GM18868 (cell line): ENCODE measurements at regions not wholly inside any gene's neighbourhood (a gene's known extent, or its start where the extent isn't known, plus 50 kb on each side); places are given as distances from the start of the nearest gene placed in this dataset.

Experiments
- ATAC-seq: cut with Tn5 transposase; IDR thresholded peaks from one replicate; pipeline ENCODE4 v1.9.1; 2021; ENCODE audit warnings: mild to moderate bottlenecking, moderate library complexity; ENCODE audit not compliant: unreplicated experiment

GRCh38 chr7:25653384-25653783, 425.1 kb upstream of the NPVF start:
- no peak for ATAC-seq

- ATAC-seq: no peak
Measured at GRCh38 chr7:25656071-25656470, 427.8 kb upstream of the NPVF start.

DNA sequence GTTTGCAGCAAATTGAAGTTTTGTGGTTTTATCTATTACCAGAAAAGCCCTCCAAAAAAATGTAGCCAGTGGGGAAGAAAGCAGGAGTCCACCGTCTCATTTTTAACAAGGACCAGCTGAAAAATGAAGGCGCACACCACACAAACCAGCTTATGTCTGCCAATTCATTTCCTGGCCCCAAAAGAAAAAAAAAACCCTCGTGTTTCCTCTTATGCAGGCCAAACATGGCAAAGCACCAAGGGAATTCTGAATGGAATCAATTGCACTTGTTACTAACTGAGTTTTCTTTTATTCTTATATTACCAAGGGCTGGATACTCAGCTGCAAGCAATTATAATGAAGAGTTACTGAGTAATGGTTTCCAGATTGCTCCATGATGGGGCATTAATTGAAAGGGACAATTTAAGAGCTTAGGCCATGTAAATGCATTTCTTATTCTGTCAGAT, 428.3 kb upstream of the NPVF start:
- no peak for ATAC-seq

DNA sequence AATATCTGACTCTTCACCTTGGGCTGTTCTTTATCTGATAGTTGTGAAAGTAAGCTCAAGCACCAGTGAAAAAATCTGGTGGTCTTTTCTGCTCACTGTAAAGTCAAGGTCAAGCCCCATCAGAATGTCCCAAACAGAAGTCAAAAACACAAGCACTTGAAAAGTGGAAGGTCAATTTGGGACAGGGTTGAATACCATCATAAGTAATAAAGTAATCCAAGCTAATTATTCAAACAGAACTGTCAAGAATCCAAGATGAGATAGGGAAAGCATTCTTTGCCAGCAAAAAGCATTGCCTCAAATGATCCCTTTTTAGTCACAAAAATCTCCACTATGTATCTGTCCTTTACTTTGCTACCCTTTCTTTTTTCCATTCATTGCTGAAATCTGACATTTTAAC, 430.1 kb upstream of the NPVF start:
- ATAC-seq: no peak

DNA sequence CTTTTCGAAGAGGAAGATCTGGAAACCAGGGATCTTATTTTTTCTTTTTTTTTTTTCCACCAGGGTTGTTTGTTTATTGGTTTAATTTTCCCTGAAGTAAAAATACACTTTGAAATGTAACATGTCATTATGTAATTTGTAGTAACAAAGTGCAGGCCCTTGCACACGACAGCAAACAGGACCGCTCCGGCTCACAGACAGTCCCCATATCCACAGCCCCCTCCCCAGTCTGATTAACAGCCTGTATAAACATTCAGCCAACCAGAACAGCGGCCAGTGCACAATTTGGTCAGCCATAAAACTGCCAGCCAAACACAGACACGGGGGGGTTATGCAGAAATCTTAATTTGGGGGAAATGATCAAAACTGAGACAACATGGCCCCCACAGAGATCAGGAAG, 431.6 kb upstream of the NPVF start:
- ATAC-seq: no peak

- ATAC-seq: no peak
Measured at GRCh38 chr7:25662841-25663800, 434.8 kb upstream of the NPVF start.

- ATAC-seq: no peak
Measured at GRCh38 chr7:25663877-25664276, 435.6 kb upstream of the NPVF start.

- ATAC-seq: peak; percentile 45
Measured at GRCh38 chr7:25664593-25664992, 436.3 kb upstream of the NPVF start.

DNA sequence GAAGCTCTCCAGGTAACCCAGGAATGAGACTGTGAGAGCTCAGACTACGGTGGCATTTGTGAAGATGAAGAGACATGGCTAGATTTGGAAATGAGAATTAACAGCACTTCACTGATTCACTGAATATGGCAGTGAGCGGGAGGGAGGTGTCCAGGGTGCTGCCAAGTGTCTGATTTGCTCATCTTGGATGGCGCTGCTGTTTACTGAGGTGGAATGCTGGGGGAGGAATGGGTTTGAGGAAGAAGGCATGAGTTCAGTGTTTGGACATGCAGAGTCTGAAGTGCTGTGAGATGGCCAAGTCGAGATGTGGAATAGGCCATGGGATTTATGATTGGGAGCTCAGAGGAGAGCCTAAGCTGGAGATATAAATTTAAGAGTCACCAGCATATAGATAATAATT, 437.1 kb upstream of the NPVF start:
- ATAC-seq: no peak

- no peak for ATAC-seq
Measured at GRCh38 chr7:25665903-25666670, 437.8 kb upstream of the NPVF start.

- ATAC-seq: no peak
Measured at GRCh38 chr7:25666671-25667060, 438.4 kb upstream of the NPVF start.

DNA sequence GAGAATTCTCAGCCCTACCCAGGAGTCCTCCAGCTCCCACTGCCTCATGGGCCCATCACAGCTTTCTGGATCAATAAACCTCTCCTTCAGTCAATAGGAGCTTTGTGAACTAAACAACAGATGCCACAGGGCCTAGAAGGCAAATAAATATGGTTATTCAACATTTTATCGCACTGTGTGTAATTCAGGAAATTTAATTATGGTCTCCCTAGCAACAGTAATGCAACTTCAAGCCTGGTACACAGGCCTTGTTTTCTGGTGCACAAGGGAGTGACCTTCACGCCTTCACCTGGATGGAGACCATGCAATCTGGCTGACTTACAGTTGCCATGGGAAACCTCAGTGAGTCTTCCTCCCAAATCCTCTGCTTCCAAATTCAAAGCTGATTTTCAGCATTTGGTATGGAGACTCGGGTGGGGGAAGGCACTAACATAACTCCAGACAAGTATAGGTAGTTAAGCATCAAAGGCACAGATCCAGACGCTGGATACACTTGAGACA, 441.0 kb upstream of the NPVF start:
- no peak for ATAC-seq

DNA sequence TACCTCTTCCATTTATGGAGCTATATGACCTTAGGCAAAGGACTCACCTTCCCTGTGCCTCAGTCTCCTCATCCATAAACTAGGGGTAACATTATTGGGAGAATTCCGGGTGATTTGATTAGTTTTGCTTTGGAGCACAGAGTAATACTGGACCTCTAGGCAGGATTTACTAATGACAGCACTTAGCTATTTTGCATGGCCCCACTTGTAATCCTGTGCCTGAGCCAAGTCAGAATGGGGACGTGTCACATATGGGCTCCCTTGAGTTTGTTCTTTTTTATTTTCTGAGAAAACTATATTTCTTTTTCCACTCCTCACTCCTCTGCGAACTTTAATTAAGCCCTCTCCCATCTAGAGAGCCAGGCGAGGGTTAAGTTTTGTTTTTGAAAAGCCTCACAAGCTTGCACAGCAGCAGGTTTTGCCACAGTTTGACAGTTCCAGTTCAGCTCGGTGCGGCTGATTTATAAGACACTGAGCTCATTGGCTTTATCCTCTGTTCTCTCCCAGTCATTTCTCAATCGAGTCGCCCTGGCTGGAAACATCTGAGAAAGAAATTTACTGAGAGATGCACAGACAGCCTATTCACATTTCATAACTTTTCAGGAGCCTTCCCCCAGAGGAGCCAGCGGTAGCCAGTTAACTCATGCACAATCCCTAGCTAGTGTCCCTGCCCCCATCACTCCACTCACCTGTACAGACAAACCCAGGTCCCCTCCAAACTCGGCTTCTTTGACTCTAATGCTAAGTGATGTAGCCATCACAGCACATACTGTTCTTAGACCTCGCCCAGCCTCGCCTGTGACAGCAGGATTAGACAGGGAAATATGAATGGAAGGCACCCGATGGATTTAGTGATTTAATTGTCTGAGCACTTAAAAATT, 441.9 kb upstream of the NPVF start:
- ATAC-seq: no peak

DNA sequence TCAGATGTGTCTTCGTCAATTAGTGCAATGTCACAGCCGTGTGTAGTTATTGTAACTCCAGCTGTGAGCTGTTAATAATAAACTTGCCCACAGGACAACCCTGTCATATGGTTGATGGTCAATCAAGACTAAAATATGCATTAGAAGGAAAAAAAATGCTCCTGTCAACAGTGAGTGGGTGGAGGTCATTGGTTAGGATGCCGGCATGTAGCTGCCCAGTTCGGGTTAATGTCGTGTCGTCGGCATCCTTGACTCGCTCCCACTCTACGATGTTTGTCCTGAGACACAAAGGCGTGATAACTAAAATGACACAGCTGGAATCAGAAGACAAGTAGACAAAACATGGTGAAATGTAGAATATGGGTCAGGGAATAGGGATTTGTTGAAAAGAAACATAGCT, 442.8 kb upstream of the NPVF start:
- ATAC-seq: no peak

GRCh38 chr7:25672496-25672895, 444.2 kb upstream of the NPVF start:
- ATAC-seq: no peak

DNA sequence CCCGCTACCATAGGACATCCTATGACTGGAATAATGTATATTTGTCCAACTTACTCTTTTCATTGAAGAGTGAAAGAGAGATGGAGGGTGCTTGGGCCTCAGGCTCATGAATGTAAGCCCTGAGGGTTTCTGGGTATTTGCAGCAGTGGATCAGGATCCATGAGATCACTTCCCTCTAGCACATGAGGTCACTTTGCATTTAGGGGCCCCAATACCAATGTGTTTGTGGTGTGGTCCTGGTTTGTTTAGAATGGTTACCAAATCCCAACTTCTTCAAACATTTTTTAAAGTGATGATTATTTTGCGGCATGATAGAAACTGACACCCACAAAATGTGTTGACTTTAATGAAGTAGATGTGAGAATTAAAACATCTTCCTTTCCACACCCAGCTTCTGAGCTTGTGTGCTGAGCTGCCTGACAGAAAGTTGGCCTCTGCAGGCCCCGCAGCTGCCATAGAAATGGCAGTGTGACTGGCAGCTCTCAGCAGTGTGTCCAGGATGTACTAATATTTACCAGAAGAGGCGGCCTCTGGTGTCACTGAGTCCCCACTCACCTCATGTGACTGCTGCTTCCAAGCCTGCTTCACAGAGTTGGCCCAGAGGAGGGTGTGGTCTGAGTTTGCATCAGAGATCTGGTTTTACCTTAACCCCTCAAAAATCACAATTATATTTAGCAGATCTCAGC, 447.6 kb upstream of the NPVF start:
- ATAC-seq: no peak

GRCh38 chr7:25677595-25677994, 449.3 kb upstream of the NPVF start:
- no peak for ATAC-seq

- no peak for ATAC-seq
Measured at GRCh38 chr7:25678215-25678614, 449.9 kb upstream of the NPVF start.

DNA sequence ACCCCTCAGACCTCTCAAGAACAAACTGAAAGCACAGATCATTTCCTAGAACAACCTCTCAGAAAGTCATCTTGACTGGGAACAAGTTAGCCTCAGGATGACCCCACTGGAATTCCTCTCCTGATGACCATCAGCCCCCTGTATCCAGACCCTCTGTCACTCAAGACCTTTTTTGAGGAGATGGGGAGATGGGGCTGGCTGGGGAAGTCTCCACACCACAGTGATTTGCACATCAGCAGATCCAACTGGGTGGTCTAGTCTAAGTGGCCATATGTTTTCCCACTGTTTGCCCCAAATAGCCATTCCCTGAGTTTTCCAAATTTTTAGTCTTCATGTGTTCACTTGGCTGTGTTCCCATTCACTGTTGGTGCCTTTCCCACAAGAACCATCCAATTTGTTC, 452.4 kb upstream of the NPVF start:
- no peak for ATAC-seq

- ATAC-seq: no peak
Measured at GRCh38 chr7:25684360-25684759, 456.1 kb upstream of the NPVF start.
